Skin epidermis (tissue), 12 donors: ENCODE measurements at regions not wholly inside any gene's neighbourhood (a gene's known extent, or its start where the extent isn't known, plus 50 kb on each side); places are given as distances from the start of the nearest gene placed in this dataset.
A peak's percentile ranks its signal among the peaks of the same experiment; 100 is the strongest.

Experiments
- H3K27ac ChIP-seq, 21 experiments: fragments of 200-600 bp; sonication (generic) in 11 of 21; one replicate each; pipeline ENCODE4 v1.5.0; 2020; ENCODE audit warnings: mild to moderate bottlenecking in 3 of 21, inconsistent platforms in 2 of 21, moderate library complexity in 2 of 21
- H3K4me3 ChIP-seq, 7 experiments: fragments of 200-600 bp; sonication (generic) in 2 of 7; one replicate each; pipeline ENCODE4 v1.5.0; 2020; ENCODE audit warnings: inconsistent platforms in 2 of 7, mild to moderate bottlenecking in 2 of 7, moderate library complexity in 1 of 7

- Histone ChIP-seq H3K27ac (no peak overlapping the region), H3K4me3 (no peak overlapping the region)
Observed at GRCh38 chr20:39280875-39281274, 318.7 kb downstream of the DHX35 start.

GRCh38 chr20:39278230-39278788 is 316.2 kb downstream of the DHX35 start:
- no peak overlapping the region for H3K4me3 ChIP-seq
- H3K27ac ChIP-seq = no peak overlapping the region

GRCh38 chr20:39277185-39277584 is 315.0 kb downstream of the DHX35 start:
- Histone ChIP-seq H3K4me3 (no peak overlapping the region), H3K27ac (no peak overlapping the region)

GRCh38 chr20:39270837-39271604 is 308.9 kb downstream of the DHX35 start:
- Histone ChIP-seq H3K27ac (peak overlapping the region in 12 of 21 experiments; percentile 8 to 63 (median 50)), H3K4me3 (no peak overlapping the region)

- H3K4me3 ChIP-seq = no peak overlapping the region
- peak overlapping the region in 5 of 21 experiments; percentile 22 to 43 (median 39) for H3K27ac ChIP-seq
Observed at GRCh38 chr20:39269493-39270217, 307.5 kb downstream of the DHX35 start.

GRCh38 chr20:39268981-39269461 is 306.9 kb downstream of the DHX35 start:
- Histone ChIP-seq H3K4me3 (no peak overlapping the region), H3K27ac (peak overlapping the region in 5 of 21 experiments; percentile 22 to 43 (median 39))

GRCh38 chr20:39268491-39268951 is 306.4 kb downstream of the DHX35 start:
- Histone ChIP-seq H3K4me3 (no peak overlapping the region), H3K27ac (peak overlapping the region in 1 of 21 experiments; percentile 29)

- no peak overlapping the region for H3K27ac ChIP-seq
- no peak overlapping the region for H3K4me3 ChIP-seq
Observed at GRCh38 chr20:39266989-39267388, 304.8 kb downstream of the DHX35 start.

- Histone ChIP-seq H3K27ac (no peak overlapping the region), H3K4me3 (no peak overlapping the region)
Observed at GRCh38 chr20:39264506-39265172, 302.5 kb downstream of the DHX35 start.

- Histone ChIP-seq H3K27ac (no peak overlapping the region), H3K4me3 (no peak overlapping the region)
Observed at GRCh38 chr20:39263076-39263475, 300.9 kb downstream of the DHX35 start.

GRCh38 chr20:39259808-39260207 is 297.7 kb downstream of the DHX35 start:
- Histone ChIP-seq H3K27ac (no peak overlapping the region), H3K4me3 (no peak overlapping the region)

- H3K27ac ChIP-seq = no peak overlapping the region
- H3K4me3 ChIP-seq = no peak overlapping the region
Observed at GRCh38 chr20:39259010-39259803, 297.1 kb downstream of the DHX35 start.

GRCh38 chr20:39258253-39258652 is 296.1 kb downstream of the DHX35 start:
- Histone ChIP-seq H3K27ac (no peak overlapping the region), H3K4me3 (no peak overlapping the region)

GRCh38 chr20:39253051-39253755 is 291.1 kb downstream of the DHX35 start:
- H3K4me3 ChIP-seq = no peak overlapping the region

GRCh38 chr20:39252035-39252434 is 289.9 kb downstream of the DHX35 start:
- Histone ChIP-seq H3K4me3 (no peak overlapping the region), H3K27ac (no peak overlapping the region)

More at GRCh38 chr20:39253051-39253755, 291.1 kb downstream of the DHX35 start:
- no peak overlapping the region for H3K27ac ChIP-seq

GRCh38 chr20:39249798-39250197 is 287.7 kb downstream of the DHX35 start:
- H3K27ac ChIP-seq = no peak overlapping the region
- H3K4me3 ChIP-seq = no peak overlapping the region

- no peak overlapping the region for H3K27ac ChIP-seq
Observed at GRCh38 chr20:39248862-39249485, 286.8 kb downstream of the DHX35 start.

More at GRCh38 chr20:39248862-39249485, 286.8 kb downstream of the DHX35 start:
- H3K4me3 ChIP-seq = no peak overlapping the region
